ENCODE measurements at regions not wholly inside any gene's neighbourhood (a gene's known extent, or its start where the extent isn't known, plus 50 kb on each side); places are given as distances from the start of the nearest gene placed in this dataset.
"Not testable (repeated sequence)": the region's sequence is repeated elsewhere in the genome, so short reads cannot be mapped to it uniquely, and the experiment has no call there.

- CTCF ChIA-PET; H3K9me3 ChIP-seq (ENCODE audit: control insufficient read depth, insufficient read depth, low read depth, low read length); H3K36me3 ChIP-seq (ENCODE audit: control insufficient read depth in 2 of 2, insufficient read depth in 1 of 2, low read length in 2 of 2); H3K27ac ChIP-seq (ENCODE audit: extremely low read depth, low read depth, low read length); H3K4me1 ChIP-seq (ENCODE audit: control insufficient read depth, insufficient read depth, low read length); POLR2A ChIA-PET; H3K4me3 ChIP-seq (ENCODE audit: low read depth, low read length): not testable (repeated sequence)
- TF ChIP-seq ZNF280D (tag by site-specific recombination; IDR thresholded peaks at IDR 0.05): 0 out of 2 replicates have a peak, but pooled peaks have one; percentile 12
- TF ChIP-seq ZNF146 (tag by site-specific recombination; IDR thresholded peaks at IDR 0.05): peak; percentile 56
Measured at GRCh38 chr5:97234380-97234779, 51.3 kb upstream of the RIOK2 start.

- CTCF ChIA-PET: interaction anchor here (1.4 kb wide), 1 partner anchor 11 kb away, joined by 10 read pairs; no protein-coding TSS in a partner anchor
- POLR2A ChIA-PET: no interaction called here
- TF ChIP-seq ZNF792 (tag by site-specific recombination; IDR thresholded peaks at IDR 0.05) (no peak), ZNF555 (tag by site-specific recombination; conservative IDR thresholded peaks at IDR 0.05) (no peak), ZNF777 (tag by site-specific recombination; IDR thresholded peaks at IDR 0.05; ENCODE audit: borderline replicate concordance) (no peak)
- Histone ChIP-seq H3K4me3 (ENCODE audit: low read depth, low read length) (no peak overlapping the region), H3K9me3 (ENCODE audit: control insufficient read depth, insufficient read depth, low read depth, low read length) (no peaks in the 10 kb centered on the region), H3K36me3 (ENCODE audit: control insufficient read depth in 2 of 2, insufficient read depth in 1 of 2, low read length in 2 of 2) (no peaks in the 10 kb centered on the region), H3K4me1 (ENCODE audit: control insufficient read depth, insufficient read depth, low read length) (no peaks in the 10 kb centered on the region), H3K27ac (ENCODE audit: extremely low read depth, low read depth, low read length) (no peak overlapping the region)
Measured at GRCh38 chr5:97242341-97242740, 59.3 kb upstream of the RIOK2 start.

- H3K4me1 ChIP-seq (ENCODE audit: control insufficient read depth, insufficient read depth, low read length): no peaks in the 10 kb centered on the region
- H3K4me3 ChIP-seq (ENCODE audit: low read depth, low read length): no peak overlapping the region
- no peaks in the 10 kb centered on the region for H3K9me3 ChIP-seq (ENCODE audit: control insufficient read depth, insufficient read depth, low read depth, low read length)
- TF ChIP-seq ZNF670 (tag by site-specific recombination; IDR thresholded peaks at IDR 0.05; ENCODE audit: low read depth) (no peak), HOXD13 (CRISPR knock-in tag; IDR thresholded peaks at IDR 0.05; ENCODE audit: borderline replicate concordance) (no peak), ZNF26 (tag by site-specific recombination; IDR thresholded peaks at IDR 0.05) (no peak), WT1 (tag by site-specific recombination; IDR thresholded peaks at IDR 0.05) (no peak), BCL11A (tag by site-specific recombination; IDR thresholded peaks at IDR 0.05; ENCODE audit: low read depth) (no peak), ZNF776 (tag by site-specific recombination; IDR thresholded peaks at IDR 0.05; ENCODE audit: borderline replicate concordance) (no peak), ATF2 (tag by site-specific recombination; IDR thresholded peaks at IDR 0.05; ENCODE audit: low read depth) (no peak), ZNF184 (tag by site-specific recombination; IDR thresholded peaks at IDR 0.05) (no peak)
- ChIA-PET POLR2A (no interaction called here), CTCF (interaction anchor here (0.6 to 1.4 kb wide), 3 partner anchors 9 to 903 kb away, joined by 3 to 10 read pairs (median 3); no protein-coding TSS in a partner anchor)
- H3K36me3 ChIP-seq (ENCODE audit: control insufficient read depth in 2 of 2, insufficient read depth in 1 of 2, low read length in 2 of 2): no peaks in the 10 kb centered on the region
- H3K27ac ChIP-seq (ENCODE audit: extremely low read depth, low read depth, low read length): no peak overlapping the region
Measured at GRCh38 chr5:97243353-97243752, 60.3 kb upstream of the RIOK2 start.
